ENCODE measurements at regions not wholly inside any gene's neighbourhood (a gene's known extent, or its start where the extent isn't known, plus 50 kb on each side); places are given as distances from the start of the nearest gene placed in this dataset.

DNA sequence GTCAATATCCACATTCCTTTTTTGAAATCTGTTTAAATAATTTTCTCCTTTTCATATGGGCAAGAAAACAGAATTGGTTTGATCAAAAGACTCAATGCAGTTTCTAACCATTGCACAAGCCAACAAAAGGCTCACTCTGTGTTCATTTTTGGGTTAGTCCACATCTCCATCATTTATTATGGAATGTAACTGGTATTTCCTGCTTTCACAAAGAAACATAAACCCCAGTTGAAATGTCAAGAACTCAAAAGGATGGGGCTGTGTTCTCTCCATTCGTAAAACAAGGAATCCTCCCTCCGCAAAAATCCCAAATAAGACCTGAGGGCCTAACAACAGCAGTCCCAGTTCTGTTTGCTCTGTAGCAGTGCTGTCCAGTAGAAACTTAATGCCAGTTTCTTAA lies 420.9 kb downstream of the GJA1 start (continued):
- TF ChIP-seq, protein P1, sequence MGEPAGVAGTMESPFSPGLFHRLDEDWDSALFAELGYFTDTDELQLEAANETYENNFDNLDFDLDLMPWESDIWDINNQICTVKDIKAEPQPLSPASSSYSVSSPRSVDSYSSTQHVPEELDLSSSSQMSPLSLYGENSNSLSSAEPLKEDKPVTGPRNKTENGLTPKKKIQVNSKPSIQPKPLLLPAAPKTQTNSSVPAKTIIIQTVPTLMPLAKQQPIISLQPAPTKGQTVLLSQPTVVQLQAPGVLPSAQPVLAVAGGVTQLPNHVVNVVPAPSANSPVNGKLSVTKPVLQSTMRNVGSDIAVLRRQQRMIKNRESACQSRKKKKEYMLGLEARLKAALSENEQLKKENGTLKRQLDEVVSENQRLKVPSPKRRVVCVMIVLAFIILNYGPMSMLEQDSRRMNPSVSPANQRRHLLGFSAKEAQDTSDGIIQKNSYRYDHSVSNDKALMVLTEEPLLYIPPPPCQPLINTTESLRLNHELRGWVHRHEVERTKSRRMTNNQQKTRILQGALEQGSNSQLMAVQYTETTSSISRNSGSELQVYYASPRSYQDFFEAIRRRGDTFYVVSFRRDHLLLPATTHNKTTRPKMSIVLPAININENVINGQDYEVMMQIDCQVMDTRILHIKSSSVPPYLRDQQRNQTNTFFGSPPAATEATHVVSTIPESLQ (CRISPR knock-in tag; IDR thresholded peaks at IDR 0.05) = no peak
- no peak for TF ChIP-seq ZNF77 (CRISPR knock-in tag; IDR thresholded peaks at IDR 0.05)
- TF ChIP-seq, protein P2, sequence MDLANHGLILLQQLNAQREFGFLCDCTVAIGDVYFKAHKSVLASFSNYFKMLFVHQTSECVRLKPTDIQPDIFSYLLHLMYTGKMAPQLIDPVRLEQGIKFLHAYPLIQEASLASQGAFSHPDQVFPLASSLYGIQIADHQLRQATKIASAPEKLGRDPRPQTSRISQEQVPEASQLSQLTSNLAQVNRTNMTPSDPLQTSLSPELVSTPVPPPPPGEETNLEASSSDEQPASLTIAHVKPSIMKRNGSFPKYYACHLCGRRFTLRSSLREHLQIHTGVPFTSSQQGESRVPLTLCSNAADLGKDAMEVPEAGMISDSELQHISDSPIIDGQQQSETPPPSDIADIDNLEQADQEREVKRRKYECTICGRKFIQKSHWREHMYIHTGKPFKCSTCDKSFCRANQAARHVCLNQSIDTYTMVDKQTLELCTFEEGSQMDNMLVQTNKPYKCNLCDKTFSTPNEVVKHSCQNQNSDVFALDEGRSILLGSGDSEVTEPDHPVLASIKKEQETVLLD (IDR thresholded peaks at IDR 0.05) = no peak
- TF ChIP-seq, protein P3, sequence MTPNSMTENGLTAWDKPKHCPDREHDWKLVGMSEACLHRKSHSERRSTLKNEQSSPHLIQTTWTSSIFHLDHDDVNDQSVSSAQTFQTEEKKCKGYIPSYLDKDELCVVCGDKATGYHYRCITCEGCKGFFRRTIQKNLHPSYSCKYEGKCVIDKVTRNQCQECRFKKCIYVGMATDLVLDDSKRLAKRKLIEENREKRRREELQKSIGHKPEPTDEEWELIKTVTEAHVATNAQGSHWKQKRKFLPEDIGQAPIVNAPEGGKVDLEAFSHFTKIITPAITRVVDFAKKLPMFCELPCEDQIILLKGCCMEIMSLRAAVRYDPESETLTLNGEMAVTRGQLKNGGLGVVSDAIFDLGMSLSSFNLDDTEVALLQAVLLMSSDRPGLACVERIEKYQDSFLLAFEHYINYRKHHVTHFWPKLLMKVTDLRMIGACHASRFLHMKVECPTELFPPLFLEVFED (CRISPR knock-in tag; conservative IDR thresholded peaks at IDR 0.05) = no peak
- TF ChIP-seq, protein P4, sequence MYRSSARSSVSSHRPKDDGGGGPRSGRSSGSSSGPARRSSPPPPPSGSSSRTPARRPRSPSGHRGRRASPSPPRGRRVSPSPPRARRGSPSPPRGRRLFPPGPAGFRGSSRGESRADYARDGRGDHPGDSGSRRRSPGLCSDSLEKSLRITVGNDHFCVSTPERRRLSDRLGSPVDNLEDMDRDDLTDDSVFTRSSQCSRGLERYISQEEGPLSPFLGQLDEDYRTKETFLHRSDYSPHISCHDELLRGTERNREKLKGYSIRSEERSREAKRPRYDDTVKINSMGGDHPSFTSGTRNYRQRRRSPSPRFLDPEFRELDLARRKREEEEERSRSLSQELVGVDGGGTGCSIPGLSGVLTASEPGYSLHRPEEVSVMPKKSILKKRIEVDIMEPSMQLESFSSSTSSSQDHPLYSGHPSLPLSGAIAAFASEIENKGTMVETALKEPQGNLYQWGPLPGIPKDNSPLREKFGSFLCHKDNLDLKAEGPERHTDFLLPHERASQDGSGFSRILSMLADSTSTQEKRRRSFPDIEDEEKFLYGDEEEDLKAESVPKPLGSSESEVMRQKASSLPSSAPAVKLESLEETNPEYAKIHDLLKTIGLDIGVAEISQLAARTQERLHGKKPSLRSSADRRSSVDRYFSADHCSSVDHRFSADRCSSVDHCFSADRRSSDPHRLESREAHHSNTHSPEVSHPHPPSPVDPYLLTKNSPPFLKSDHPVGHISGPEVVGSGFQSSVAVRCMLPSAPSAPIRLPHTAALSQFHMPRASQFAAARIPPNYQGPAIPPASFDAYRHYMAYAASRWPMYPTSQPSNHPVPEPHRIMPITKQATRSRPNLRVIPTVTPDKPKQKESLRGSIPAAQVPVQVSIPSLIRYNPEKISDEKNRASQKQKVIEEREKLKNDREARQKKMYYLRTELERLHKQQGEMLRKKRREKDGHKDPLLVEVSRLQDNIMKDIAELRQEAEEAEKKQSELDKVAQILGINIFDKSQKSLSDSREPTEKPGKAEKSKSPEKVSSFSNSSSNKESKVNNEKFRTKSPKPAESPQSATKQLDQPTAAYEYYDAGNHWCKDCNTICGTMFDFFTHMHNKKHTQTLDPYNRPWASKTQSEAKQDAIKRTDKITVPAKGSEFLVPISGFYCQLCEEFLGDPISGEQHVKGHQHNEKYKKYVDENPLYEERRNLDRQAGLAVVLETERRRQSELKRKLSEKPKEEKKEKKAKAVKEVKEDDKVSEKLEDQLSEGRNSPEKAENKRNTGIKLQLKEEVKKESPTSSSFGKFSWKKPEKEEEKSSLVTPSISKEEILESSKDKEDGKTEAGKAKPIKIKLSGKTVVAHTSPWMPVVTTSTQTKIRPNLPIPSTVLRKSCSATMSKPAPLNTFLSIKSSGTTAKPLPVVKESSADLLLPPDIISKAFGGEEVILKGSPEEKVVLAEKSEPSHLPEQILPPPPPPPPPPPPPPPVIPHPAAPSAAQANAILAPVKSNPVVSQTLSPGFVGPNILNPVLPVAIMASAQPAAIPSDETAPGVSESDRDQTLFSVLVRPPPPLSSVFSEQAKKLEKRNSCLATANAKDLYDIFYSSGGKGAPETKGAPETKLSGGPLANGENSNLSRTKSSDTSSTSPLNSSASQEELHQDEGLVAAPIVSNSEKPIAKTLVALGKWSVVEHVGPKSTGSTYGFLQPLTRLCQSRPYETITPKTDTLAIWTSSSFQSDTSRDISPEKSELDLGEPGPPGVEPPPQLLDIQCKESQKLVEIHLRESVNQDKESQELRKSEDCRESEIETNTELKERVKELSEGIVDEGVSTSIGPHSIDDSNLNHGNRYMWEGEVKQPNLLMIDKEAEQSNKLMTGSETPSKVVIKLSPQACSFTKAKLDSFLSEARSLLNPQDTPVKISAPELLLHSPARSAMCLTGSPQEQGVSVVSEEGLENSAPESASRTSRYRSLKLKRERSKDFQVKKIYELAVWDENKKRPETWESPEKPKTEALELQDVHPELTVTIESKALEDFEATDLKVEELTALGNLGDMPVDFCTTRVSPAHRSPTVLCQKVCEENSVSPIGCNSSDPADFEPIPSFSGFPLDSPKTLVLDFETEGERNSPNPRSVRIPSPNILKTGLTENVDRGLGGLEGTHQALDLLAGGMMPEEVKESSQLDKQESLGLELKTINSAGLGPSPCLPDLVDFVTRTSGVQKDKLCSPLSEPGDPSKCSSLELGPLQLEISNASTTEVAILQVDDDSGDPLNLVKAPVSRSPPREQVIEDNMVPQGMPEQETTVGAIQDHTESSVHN (IDR thresholded peaks at IDR 0.05; ENCODE audit: borderline replicate concordance in 1 of 2, low read depth in 1 of 2) = no peak
- no peak for TF ChIP-seq FOXJ2 (tag; IDR thresholded peaks at IDR 0.05)

Measured in K562 (cell line).